H7 (cell line): ENCODE measurements at regions not wholly inside any gene's neighbourhood (a gene's known extent, or its start where the extent isn't known, plus 50 kb on each side); places are given as distances from the start of the nearest gene placed in this dataset.

Experiments used
- DNase-seq: peaks from one replicate; pipeline ENCODE4 v3.0.0; 2012
- H3K27me3 ChIP-seq: 2 replicates; pipeline ENCODE4 v1.6.0; 2011; ENCODE audit warnings: mild to moderate bottlenecking, low read length; ENCODE audit not compliant: control insufficient read depth, insufficient read depth
- H3K36me3 ChIP-seq: replicated peaks from 2 replicates; pipeline ENCODE4 v1.5.1; 2011; ENCODE audit warnings: low read length; ENCODE audit not compliant: control insufficient read depth, insufficient read depth
- H3K4me3 ChIP-seq: 2 replicates; pipeline ENCODE4 v1.5.1; 2011; ENCODE audit warnings: low read depth, mild to moderate bottlenecking, control low read depth, low read length, moderate library complexity; ENCODE audit not compliant: insufficient read depth

DNA sequence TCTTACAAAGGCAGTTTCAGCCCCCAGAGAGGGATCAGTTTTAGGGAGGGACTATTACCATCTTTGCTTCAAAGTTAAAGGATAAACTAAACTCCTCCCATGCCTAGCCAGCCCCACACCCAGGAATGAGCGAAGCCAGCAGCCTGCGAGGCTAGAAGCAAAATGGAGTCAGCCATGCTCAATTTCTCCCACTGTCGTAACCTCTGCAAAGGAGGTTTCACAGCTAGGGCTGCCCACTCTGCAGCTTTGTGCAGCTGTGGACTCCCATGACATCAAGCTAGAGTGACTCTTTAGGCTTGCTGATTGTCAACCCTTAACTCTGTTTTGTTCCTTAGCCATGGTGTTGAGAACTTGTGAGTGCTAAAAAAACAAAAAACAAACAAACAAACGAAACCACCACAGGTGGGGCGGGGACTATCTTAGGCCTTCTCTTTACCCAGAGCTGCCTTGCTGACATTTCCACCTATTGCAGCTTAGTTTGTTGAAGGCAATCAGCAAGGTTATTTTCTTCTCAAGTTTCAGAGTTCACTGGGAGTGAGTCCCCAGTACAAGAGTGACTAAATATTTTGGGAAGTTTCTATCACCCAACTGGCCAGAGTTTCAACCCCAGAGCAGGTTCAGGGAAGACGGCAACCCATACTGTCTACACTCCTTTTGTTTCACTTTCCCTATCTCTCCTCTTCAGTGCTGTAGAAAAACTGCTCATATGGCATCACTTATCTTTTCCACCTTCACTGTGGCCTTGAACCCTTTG is 592.1 kb downstream of the XIRP2 start:
- no peak overlapping the region for H3K4me3 ChIP-seq
- no peaks in the 10 kb centered on the region for H3K27me3 ChIP-seq
- no peaks in the 10 kb centered on the region for H3K36me3 ChIP-seq
- DNase-seq: no peak

DNA sequence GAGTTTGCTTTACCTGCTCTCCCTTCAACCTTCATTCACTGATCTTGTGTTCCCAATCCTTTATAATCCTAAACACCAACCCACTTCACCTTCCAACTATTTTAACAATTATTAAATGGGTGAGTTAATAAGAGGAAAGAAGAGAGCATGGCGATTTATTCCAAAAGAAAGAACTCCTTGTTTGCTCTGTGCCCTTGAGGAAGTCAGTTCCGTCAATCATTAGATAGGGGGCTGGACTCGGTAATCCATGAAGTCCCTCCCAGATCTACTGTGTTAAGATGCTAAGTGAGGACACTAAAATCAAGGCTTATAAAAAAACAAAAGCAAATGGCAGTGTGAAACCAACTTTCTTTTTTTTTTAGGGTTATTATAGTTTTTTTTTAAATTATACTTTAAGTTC is 589.9 kb downstream of the XIRP2 start:
- no peak overlapping the region for H3K4me3 ChIP-seq
- DNase-seq: peak; percentile 4

DNA sequence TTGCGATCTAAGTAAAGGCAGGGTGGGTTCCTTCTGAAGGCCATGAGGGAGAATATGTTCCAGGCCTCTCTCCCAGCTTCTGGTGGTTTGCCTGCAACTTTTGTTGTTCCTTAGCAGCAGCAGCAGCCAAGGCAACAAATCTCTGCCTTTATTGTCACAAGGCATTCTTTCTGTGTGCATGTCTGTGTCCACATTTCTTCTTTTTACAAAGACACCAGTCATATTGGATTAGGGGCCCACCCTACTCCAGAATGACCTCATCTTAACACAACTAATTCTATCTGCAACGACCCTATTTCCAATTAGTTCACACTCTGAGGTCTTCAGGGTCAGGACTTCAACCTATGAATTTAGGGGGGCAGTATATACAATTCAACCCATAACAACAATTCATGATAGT is 587.5 kb downstream of the XIRP2 start:
- DNase-seq: no peak
- Histone ChIP-seq H3K36me3 (no peaks in the 10 kb centered on the region), H3K4me3 (no peak overlapping the region), H3K27me3 (no peaks in the 10 kb centered on the region)

More for the DNA sequence above, 589.9 kb downstream of the XIRP2 start:
- H3K36me3 ChIP-seq: no peaks in the 10 kb centered on the region
- no peaks in the 10 kb centered on the region for H3K27me3 ChIP-seq

DNA sequence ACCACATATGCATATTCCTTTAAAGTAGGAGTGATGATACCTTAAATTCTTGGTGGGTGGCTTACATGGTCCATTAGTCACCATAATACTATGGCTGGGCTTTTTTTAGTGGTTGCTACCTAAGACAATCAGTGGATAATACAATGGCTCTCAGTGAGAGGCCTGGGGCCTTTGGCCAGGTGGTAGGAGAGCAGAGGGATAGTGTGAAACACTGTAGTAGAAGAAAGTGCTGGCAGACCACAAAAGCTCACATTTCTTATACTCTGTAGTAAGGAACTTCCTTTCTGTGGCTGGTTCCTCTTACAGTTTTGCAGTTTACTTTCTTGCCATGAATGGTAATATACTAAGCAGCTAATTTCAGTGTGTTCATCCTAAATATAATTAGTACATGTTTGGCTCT is 583.5 kb downstream of the XIRP2 start:
- Histone ChIP-seq H3K27me3 (no peaks in the 10 kb centered on the region), H3K36me3 (no peaks in the 10 kb centered on the region), H3K4me3 (no peak overlapping the region)
- DNase-seq: no peak

DNA sequence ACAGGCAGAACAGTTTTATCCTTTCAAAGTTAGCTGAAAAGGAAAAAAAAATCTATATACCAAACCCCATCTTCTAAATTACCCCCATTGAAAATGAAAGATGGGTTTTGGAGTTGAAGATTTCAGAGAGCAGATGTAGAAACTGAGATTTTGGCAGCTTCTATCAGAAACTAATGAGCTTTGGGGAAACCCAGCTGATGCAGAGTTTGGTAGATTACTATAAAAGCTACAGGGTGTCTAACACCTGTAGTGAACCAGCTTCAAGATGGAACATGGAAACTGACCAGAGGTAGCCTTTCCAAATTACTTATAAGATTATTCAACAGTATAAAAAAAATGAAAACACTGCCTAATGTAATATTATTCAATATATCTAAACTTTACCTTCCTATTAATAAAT is 583.1 kb downstream of the XIRP2 start:
- no peak overlapping the region for H3K4me3 ChIP-seq
- H3K36me3 ChIP-seq: no peaks in the 10 kb centered on the region

DNA sequence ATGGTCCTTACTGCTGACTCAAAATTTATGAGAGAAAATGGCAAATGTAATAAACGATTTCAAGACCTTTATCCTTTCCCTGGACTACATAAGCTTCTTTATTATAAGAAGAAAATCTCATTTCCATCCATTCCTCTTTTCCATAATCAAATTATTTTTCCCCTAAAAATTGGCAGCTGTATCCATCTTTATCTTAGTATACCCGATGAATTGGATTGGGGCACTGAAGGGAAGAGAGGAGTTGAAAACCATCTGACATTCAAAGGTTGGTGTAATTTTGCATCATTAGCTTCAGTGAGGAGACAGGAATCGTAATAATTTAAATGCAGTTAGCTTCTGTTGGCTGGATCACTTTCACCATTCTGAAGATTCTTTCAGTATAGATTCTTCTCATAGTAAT is 574.1 kb downstream of the XIRP2 start:
- no peak for DNase-seq
- H3K27me3 ChIP-seq: no peaks in the 10 kb centered on the region
- H3K36me3 ChIP-seq: no peaks in the 10 kb centered on the region
- no peak overlapping the region for H3K4me3 ChIP-seq

More for the DNA sequence above, 583.1 kb downstream of the XIRP2 start:
- H3K27me3 ChIP-seq: no peaks in the 10 kb centered on the region
- no peak for DNase-seq

DNA sequence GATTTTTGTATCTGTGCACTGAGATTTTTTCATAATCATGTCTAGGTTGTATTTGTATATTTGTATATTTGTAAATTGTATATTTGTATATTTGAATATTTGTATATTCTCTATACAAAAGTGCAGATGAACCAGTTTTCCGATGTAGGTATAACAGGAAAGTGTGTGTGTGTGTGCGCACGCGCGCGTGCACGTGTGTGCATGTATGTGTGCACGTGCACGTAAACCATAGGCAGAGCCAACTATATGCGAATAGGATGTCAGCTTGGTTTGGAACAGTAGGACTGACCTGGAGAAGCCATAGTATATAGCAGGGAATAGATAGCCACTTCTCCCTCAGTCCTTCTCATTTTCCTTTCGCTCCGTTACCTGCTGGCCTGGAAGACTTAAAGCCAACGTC is 565.8 kb downstream of the XIRP2 start:
- Histone ChIP-seq H3K4me3 (no peak overlapping the region), H3K36me3 (no peaks in the 10 kb centered on the region), H3K27me3 (no peaks in the 10 kb centered on the region)
- DNase-seq: no peak

DNA sequence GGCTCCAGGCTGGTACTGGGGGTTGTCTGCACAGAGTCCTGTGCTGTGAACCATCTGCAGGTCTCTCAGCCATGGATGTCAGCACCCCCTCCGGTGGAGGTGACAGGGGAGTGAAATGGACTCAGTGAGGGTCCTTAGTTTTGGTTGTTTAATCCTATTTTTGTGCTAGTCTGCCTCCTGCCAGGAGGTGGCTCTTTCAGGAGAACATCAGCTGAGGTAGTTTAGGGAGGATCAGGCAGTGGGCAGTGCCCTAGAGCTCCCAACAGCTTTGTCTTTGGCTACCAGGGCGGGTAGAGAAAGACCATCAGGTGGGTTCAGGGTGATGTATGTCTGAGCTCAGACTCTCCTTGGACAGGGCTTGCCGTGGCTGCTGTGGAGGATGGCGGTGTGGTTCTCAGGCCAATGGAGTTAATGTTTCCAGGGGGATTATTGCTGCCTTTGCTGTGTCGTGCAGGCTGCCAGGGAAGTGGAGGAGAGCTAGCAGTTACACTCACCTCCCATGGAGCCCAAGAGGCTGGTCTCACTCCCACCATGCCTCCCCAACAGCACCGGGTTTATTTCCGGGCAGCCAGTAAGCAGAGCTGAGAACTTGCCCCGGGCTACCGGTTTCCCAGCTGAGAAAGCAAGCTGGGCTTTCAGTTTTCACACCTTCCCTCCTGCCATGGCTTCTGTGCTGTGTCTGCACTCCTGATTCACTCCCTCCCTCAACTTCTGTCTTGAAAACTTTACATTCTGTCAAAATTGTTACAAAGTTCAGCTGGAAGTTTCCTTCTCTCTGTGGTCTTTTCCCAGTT is 563.4 kb downstream of the XIRP2 start:
- Histone ChIP-seq H3K27me3 (no peaks in the 10 kb centered on the region), H3K4me3 (no peak overlapping the region), H3K36me3 (no peaks in the 10 kb centered on the region)
- no peak for DNase-seq

DNA sequence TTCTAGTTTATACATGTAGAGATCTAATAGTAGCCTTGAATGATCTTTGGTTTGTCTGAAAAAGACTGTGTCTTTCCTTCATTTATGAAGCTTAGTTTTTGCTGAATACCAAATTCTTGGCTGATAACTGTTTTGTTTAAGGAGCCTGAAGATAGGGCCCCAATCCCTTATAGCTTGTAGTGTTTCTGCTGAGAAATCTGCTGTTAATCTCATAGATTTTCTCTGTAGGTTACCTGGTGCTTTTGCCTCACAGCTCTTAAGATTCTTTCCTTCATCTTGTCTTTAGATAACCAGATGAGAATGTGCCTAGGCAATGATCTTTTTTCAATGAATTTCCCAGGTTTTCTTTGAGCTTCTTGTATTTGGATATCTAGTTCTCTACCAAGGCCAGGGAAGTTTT is 562.1 kb downstream of the XIRP2 start:
- no peak for DNase-seq
- no peak overlapping the region for H3K4me3 ChIP-seq

DNA sequence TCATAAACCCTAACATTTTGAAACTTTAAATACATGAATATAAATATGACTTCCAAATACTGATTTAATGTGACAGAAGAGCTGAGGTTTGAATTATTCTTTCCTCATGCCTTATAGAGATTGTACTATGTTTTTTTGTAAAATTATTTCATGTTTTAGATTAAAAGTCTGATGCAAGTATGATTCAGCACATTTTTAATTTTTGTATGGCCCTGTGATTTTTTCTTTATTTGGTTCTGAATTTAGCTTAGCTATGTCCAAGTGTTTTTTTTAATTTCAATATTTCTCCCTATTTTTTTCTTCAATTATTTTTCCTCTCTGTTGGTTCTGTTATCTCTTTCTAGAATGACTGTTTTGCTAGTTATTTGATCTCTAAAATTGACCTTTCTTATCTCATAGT is 552.1 kb downstream of the XIRP2 start:
- Histone ChIP-seq H3K4me3 (no peak overlapping the region), H3K36me3 (no peaks in the 10 kb centered on the region), H3K27me3 (no peaks in the 10 kb centered on the region)
- no peak for DNase-seq

More for the DNA sequence above, 562.1 kb downstream of the XIRP2 start:
- no peaks in the 10 kb centered on the region for H3K27me3 ChIP-seq
- no peaks in the 10 kb centered on the region for H3K36me3 ChIP-seq

DNA sequence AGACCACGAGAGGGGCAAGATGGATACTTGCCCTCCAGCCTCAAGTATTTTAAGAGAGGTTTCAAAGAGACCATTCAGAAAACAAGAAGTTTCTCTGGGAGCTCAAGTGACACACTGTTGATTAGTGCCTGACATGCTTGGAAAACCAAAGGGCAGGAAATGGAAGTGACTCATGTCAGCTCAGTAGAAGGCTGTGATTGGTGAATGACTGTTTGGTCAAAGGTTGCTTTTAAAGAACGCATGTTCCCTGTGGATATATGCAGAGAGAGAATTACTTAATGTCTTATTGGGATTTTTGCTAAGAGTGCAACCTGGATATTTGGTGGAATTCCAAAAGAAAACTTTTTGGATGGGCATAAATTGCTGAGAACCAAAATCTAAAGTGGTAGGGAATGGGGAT is 549.9 kb downstream of the XIRP2 start:
- Histone ChIP-seq H3K36me3 (no peaks in the 10 kb centered on the region), H3K27me3 (no peaks in the 10 kb centered on the region), H3K4me3 (no peak overlapping the region)
- DNase-seq: no peak

DNA sequence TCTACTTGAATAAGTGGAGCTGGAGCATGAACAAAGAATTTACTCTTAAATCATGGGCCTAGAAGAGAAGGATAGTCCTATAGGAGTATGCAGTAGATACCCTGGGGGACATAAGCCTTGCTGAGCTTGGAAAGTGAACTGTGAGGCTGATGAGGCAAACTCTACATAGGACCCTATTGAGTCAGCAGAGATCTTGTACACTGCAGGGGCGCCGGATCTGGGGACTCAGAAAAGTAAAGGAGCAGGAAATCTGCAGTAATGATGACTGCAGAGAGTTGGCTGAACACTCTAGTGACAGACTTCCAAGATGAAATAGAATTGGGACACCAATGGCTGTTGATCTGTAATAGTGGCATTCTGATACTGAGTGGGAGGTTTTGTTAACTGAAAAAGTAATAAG is 543.7 kb downstream of the XIRP2 start:
- Histone ChIP-seq H3K36me3 (no peaks in the 10 kb centered on the region), H3K4me3 (no peak overlapping the region), H3K27me3 (no peaks in the 10 kb centered on the region)
- DNase-seq: peak; percentile 17

DNA sequence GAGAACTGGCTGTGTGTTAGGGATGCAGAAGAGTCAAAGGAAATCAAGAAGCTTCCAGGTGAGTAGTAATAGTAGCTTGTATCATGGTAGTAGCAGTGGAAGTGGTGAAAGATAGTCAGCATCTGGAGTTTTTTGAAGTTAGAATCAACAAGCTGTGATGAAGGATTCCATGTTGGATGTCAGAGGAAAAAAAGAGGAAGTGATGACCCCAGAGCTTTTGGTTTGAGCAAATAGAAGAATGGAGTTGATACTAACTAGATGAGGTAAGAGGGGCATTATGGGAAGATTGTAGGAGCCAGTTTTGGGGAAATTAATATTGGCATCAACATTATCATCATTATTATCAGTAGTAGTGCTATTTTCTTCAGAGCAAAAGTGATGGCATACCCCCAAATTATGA is 542.2 kb downstream of the XIRP2 start:
- no peaks in the 10 kb centered on the region for H3K27me3 ChIP-seq
- DNase-seq: no peak

DNA sequence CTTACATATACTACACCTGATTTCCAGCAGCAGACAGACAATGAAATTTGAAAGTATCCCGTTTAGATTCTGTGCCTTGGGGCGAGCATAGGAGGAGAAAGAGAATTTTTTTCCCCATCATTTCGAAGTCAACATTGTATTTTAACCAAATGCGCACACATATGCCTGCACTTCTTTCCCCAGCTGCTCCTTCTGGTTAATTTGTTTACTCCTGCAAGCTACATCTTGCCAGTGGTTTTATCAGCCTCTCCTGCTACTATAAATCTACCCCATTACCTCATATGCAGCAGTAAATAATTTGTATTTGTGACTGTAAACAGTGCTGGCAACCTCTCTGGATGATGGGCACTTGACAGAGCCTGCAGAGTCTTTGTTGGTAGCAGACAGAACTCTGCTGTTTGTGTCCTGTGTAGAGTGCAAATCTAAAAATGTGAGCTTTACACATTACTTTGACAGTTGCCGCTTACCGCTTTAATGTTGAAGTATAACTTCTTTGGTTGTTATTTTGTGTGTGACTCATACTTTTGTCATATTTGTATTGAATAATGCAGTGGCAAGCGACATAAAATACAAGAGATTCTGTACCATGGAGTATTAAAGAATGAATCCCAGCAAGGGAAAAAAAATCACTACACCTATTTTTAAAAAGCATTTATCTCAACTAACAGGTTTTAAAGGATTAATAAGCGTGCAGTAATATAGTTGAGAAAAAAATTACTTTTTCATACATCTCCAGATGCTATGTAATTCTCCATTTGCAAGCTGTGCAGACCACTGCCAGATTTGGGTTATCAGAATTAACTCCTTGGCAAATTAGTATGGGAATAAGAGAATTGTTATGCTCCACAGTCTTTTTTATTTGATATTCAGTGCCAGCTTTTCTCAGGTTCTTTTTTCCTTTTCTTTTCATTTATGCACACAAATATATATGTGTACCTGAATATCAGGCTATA is 536.8 kb downstream of the XIRP2 start:
- H3K36me3 ChIP-seq: no peaks in the 10 kb centered on the region
- H3K27me3 ChIP-seq: no peaks in the 10 kb centered on the region
- no peak overlapping the region for H3K4me3 ChIP-seq
- DNase-seq: no peak

More for the DNA sequence above, 542.2 kb downstream of the XIRP2 start:
- Histone ChIP-seq H3K4me3 (no peak overlapping the region), H3K36me3 (no peaks in the 10 kb centered on the region)
